ENCODE measurements at regions not wholly inside any gene's neighbourhood (a gene's known extent, or its start where the extent isn't known, plus 50 kb on each side); places are given as distances from the start of the nearest gene placed in this dataset.

DNA sequence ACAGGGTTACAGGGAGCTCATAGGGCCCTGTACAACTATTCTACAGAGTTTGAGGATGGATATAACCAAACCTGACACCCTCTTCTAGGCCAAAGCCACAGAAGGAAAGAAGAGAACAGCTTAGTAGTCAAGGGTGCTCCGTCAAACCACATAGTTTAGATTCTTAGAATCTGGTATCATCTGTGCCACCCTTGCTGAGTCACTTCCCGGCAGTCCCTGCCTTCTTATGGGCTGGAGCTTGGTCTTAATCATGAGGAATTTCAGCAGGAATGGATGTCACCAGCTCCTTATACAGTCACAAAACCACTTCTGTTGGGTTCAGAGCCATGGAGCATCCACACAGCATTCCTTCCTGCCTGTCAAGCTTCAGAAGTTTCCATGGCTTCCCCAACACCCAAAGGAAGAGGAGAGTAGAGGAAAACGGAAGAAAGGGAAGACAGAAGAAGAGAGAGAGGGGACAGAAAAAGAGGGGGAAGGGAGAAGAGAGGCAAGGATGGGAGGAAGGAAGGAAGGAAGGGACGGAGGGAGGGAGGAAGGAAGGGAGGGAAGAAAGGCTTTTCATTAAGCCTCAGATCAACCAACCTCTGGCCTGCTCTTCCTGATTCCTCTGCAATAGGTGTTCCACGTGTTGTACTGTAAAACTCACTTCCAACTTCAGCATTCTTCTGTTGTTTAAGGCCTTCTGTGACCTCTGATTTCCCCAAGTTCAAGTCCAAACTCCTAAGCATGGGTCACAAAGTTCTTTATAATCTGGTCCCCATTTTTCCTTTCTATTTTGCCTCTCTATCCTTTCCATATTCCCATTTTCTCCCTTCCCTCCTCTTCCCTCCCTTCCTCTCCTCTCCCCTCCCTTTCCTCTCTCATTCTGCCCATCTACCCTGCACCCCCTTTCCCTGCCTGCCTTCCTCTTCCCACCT is 246.1 kb upstream of the TNP1 start:
- H3K27me3 ChIP-seq = no peaks in the 10 kb centered on the region
- no peaks in the 10 kb centered on the region for H3K9me3 ChIP-seq
- H3K36me3 ChIP-seq = no peaks in the 10 kb centered on the region
- no peak overlapping the region for H3K4me3 ChIP-seq (ENCODE audit: low read depth in 1 of 2, low read length in 1 of 2)
- no peaks in the 10 kb centered on the region for H3K4me1 ChIP-seq (ENCODE audit: control insufficient read depth in 1 of 2, insufficient read depth in 1 of 2, low read depth in 1 of 2, low read length in 1 of 2)
- TF ChIP-seq, protein P1, sequence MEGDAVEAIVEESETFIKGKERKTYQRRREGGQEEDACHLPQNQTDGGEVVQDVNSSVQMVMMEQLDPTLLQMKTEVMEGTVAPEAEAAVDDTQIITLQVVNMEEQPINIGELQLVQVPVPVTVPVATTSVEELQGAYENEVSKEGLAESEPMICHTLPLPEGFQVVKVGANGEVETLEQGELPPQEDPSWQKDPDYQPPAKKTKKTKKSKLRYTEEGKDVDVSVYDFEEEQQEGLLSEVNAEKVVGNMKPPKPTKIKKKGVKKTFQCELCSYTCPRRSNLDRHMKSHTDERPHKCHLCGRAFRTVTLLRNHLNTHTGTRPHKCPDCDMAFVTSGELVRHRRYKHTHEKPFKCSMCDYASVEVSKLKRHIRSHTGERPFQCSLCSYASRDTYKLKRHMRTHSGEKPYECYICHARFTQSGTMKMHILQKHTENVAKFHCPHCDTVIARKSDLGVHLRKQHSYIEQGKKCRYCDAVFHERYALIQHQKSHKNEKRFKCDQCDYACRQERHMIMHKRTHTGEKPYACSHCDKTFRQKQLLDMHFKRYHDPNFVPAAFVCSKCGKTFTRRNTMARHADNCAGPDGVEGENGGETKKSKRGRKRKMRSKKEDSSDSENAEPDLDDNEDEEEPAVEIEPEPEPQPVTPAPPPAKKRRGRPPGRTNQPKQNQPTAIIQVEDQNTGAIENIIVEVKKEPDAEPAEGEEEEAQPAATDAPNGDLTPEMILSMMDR (IDR thresholded peaks at IDR 0.05) = no peak
- no peak overlapping the region for H3K27ac ChIP-seq

DNA sequence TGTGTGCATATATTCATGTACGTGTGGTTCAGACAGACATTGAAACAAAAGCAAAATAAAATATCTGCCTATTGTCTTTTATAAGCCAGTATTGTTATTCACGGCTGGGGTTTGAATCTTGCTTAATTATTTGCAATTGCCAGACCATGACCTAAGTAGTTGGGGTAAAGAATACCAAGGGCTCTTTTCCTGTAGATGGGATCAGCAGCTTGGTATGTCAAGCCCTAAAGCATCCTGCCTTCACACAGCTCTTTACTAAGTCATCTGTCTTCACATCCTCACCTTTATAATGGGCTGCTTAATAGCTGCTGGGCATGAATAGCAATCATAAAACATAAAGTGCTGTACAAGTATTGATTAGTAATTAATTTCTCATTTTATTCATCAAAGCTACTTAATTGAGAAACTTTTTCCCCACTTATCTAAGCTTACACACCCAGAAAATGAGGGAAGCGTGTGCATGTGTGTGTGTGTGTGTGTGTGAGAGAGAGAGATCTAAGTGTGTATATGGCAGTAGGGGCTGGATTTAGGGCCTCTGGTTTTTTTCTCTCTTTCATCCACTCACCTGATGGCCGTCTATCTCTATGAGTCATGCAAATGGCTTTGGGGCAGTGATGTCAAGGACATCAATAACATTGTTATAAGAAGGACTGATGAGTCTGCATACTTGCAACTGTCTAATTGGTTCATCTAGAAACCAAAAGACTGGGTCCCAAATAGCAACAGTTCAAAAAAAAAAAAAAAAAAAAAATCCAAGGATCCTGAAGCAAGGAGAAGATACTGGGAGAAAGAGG is 244.1 kb upstream of the TNP1 start:
- no peaks in the 10 kb centered on the region for H3K4me1 ChIP-seq (ENCODE audit: control insufficient read depth in 1 of 2, insufficient read depth in 1 of 2, low read depth in 1 of 2, low read length in 1 of 2)
- H3K4me3 ChIP-seq (ENCODE audit: low read depth in 1 of 2, low read length in 1 of 2) = no peak overlapping the region
- H3K9me3 ChIP-seq = no peaks in the 10 kb centered on the region
- no peaks in the 10 kb centered on the region for H3K36me3 ChIP-seq
- no peaks in the 10 kb centered on the region for H3K27me3 ChIP-seq
- H3K27ac ChIP-seq = no peak overlapping the region
- TF ChIP-seq, protein P1 (IDR thresholded peaks at IDR 0.05) = no peak

DNA sequence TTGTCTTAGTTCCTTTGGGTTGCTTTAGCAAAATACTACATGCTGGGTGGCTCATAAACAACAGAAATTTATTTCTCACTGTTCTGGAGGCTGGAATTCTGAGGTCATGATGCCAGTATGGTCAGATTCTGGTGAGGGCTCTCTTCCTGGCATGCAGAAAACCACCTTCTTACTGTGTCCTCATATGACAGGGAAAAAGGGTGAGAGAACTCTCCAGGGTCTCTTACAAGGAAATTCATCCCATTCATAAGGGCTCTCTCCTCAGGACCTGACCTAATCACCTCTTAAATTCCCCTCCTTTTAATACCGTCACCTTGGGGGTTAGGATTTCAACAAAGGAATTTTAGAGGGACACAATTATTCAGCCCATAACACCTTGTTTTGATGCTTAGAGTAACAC is 243.1 kb upstream of the TNP1 start:
- TF ChIP-seq, protein P1 (IDR thresholded peaks at IDR 0.05) = no peak
- H3K27ac ChIP-seq = no peak overlapping the region
- H3K27me3 ChIP-seq = no peaks in the 10 kb centered on the region
- H3K9me3 ChIP-seq = no peaks in the 10 kb centered on the region
- no peaks in the 10 kb centered on the region for H3K36me3 ChIP-seq
- H3K4me1 ChIP-seq (ENCODE audit: control insufficient read depth in 1 of 2, insufficient read depth in 1 of 2, low read depth in 1 of 2, low read length in 1 of 2) = no peaks in the 10 kb centered on the region
- no peak overlapping the region for H3K4me3 ChIP-seq (ENCODE audit: low read depth in 1 of 2, low read length in 1 of 2)

DNA sequence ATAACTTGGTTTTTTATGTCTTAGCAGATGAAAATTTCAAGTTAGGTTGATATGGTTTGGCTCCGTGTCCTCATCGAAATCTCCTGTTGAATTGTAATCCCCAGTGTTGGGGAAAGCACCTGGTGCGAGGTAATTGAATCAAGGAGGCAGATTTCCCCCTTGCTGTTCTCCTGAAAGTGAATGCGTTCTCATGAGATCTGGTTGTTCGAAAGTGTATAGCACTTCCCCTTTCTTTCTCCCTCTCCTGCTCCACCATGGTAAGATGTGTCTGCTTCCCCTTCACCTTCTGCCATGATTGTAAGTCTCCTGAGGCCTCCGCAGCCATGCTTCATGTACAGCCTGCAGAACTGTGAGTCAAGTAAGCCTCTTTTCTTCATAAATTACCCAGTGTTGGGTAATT is 242.1 kb upstream of the TNP1 start:
- H3K4me1 ChIP-seq (ENCODE audit: control insufficient read depth in 1 of 2, insufficient read depth in 1 of 2, low read depth in 1 of 2, low read length in 1 of 2) = no peaks in the 10 kb centered on the region
- TF ChIP-seq, protein P1 (IDR thresholded peaks at IDR 0.05) = no peak
- no peaks in the 10 kb centered on the region for H3K27me3 ChIP-seq
- H3K36me3 ChIP-seq = no peaks in the 10 kb centered on the region
- H3K27ac ChIP-seq = no peak overlapping the region
- H3K4me3 ChIP-seq (ENCODE audit: low read depth in 1 of 2, low read length in 1 of 2) = no peak overlapping the region
- H3K9me3 ChIP-seq = no peaks in the 10 kb centered on the region

DNA sequence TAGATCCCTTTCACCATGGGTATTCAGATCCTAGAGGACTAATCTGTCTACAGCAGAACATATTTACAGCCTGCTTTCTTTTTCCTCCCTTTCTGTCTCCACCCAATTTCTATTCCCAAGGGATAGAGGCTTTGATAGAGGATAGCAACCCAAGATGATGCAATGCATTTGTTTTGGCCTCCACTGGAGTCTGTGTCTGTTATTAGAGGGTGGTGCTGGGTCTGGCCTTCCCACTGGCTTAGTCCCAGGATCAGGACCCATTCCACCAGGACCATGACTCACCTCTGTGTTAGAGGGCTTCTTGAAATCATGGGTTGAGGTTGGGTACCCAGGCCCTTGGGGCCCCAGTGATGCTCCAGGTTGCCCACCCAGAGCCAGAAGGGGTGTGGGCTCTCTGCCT is 239.7 kb upstream of the TNP1 start:
- TF ChIP-seq, protein P1 (IDR thresholded peaks at IDR 0.05) = no peak
- Histone ChIP-seq H3K9me3 (no peaks in the 10 kb centered on the region), H3K27ac (no peak overlapping the region), H3K4me3 (ENCODE audit: low read depth in 1 of 2, low read length in 1 of 2) (no peak overlapping the region), H3K36me3 (no peaks in the 10 kb centered on the region), H3K4me1 (ENCODE audit: control insufficient read depth in 1 of 2, insufficient read depth in 1 of 2, low read depth in 1 of 2, low read length in 1 of 2) (no peaks in the 10 kb centered on the region), H3K27me3 (no peaks in the 10 kb centered on the region)

Data from neutrophil (primary cell).